GM23338 (cell line): ENCODE measurements at regions not wholly inside any gene's neighbourhood (a gene's known extent, or its start where the extent isn't known, plus 50 kb on each side); places are given as distances from the start of the nearest gene placed in this dataset.

Experiments used
- ATAC-seq: fragments of 200-7000 bp; cut with Tn5 transposase; 3 replicates; pipeline ENCODE4 v1.9.1; 2020
- DNase-seq: peaks from one replicate; pipeline ENCODE4 v3.0.0-alpha.2; 2015; ENCODE audit warnings: low spot score
- H2AFZ ChIP-seq: fragments of 200-600 bp; sonication (generic); 2 replicates; pipeline ENCODE4 v1.8.0; 2016; ENCODE audit warnings: antibody characterized with exemption, mild to moderate bottlenecking, moderate library complexity
- H3F3A ChIP-seq: fragments of 200-600 bp; sonication (generic); replicated peaks from 2 replicates; pipeline ENCODE4 v1.8.0; 2017; ENCODE audit warnings: antibody characterized with exemption, mixed run types, low read depth
- H3K27ac ChIP-seq: fragments of 200-600 bp; sonication (generic); 2 replicates; pipeline ENCODE4 v1.6.1; 2016; ENCODE audit warnings: low read depth
- H3K27me3 ChIP-seq: fragments of 200-600 bp; sonication (generic); 2 replicates; pipeline ENCODE4 v1.8.0; 2016; ENCODE audit warnings: mild to moderate bottlenecking, mixed run types, moderate library complexity; ENCODE audit not compliant: insufficient read depth
- H3K36me3 ChIP-seq: fragments of 200-600 bp; sonication (generic); 2 replicates; pipeline ENCODE4 v1.8.0; 2016; ENCODE audit warnings: mild to moderate bottlenecking; ENCODE audit not compliant: insufficient read depth
- H3K4me1 ChIP-seq: fragments of 200-600 bp; sonication (generic); 2 replicates; pipeline ENCODE4 v1.8.0; 2016; ENCODE audit warnings: mild to moderate bottlenecking, moderate library complexity; ENCODE audit not compliant: insufficient read depth
- H3K4me2 ChIP-seq: fragments of 200-600 bp; sonication (generic); 2 replicates; pipeline ENCODE4 v1.7.1; 2017; ENCODE audit warnings: mixed run types
- H3K4me3 ChIP-seq: fragments of 200-600 bp; sonication (generic); 2 replicates; pipeline ENCODE4 v1.6.1; 2016; ENCODE audit warnings: mixed run types
- H3K79me2 ChIP-seq: fragments of 200-600 bp; sonication (generic); replicated peaks from 2 replicates; pipeline ENCODE4 v1.8.0; 2017; ENCODE audit warnings: mild to moderate bottlenecking; ENCODE audit not compliant: insufficient read depth
- H3K9me2 ChIP-seq: fragments of 200-600 bp; sonication (generic); 2 replicates; pipeline ENCODE4 v1.8.0; 2017; ENCODE audit not compliant: insufficient read depth
- H4K20me1 ChIP-seq: fragments of 200-600 bp; sonication (generic); replicated peaks from 2 replicates; pipeline ENCODE4 v1.8.0; 2017; ENCODE audit warnings: mild to moderate bottlenecking; ENCODE audit not compliant: insufficient read depth
- H3K27ac Mint-ChIP-seq: 2 replicates; pipeline ENCODE4 v1.8.0; 2020; ENCODE audit warnings: inconsistent platforms, mild to moderate bottlenecking, moderate library complexity, mixed read lengths
- H3K27me3 Mint-ChIP-seq: 3 replicates; pipeline ENCODE4 v1.8.0; 2022; ENCODE audit warnings: low read depth, mild to moderate bottlenecking, moderate library complexity, mixed read lengths, inconsistent platforms; ENCODE audit not compliant: insufficient read depth, poor library complexity
- H3K36me3 Mint-ChIP-seq: 3 replicates; pipeline ENCODE4 v1.8.0; 2021; ENCODE audit warnings: low read depth, mild to moderate bottlenecking, inconsistent platforms, moderate library complexity, mixed read lengths
- H3K4me1 Mint-ChIP-seq: 3 replicates; pipeline ENCODE4 v1.8.0; 2020; ENCODE audit warnings: mild to moderate bottlenecking, inconsistent platforms, mixed read lengths
- H3K4me3 Mint-ChIP-seq: 3 replicates; pipeline ENCODE4 v1.8.0; 2021; ENCODE audit warnings: moderate library complexity, mild to moderate bottlenecking, inconsistent platforms, mixed read lengths
- H3K9me3 Mint-ChIP-seq: 3 replicates; pipeline ENCODE4 v1.8.0; 2020; ENCODE audit warnings: moderate library complexity, mild to moderate bottlenecking, inconsistent platforms, mixed read lengths
- CREB1 ChIP-seq: fragments of 250-450 bp; sonication (Bioruptor Pico); IDR thresholded peaks from 2 replicates; pipeline ENCODE4 v1.5.0; 2020; ENCODE audit warnings: low read depth, mild to moderate bottlenecking, moderate library complexity
- CTCF ChIP-seq, 2 experiments: fragments of 200-600 bp in 1 of 2; sonication (generic) in 1 of 2; conservative IDR thresholded peaks; 2 replicates each; pipeline versions ENCODE4 v1.5.1 to v1.6.1; 2016 to 2017; ENCODE audit warnings: antibody characterized with exemption in 2 of 2, low read depth in 2 of 2, mild to moderate bottlenecking in 2 of 2, moderate library complexity in 1 of 2
- ETS1 ChIP-seq: IDR thresholded peaks from 2 replicates; pipeline ENCODE4 v1.6.1; 2016; ENCODE audit warnings: antibody characterized with exemption
- EZH2 ChIP-seq: fragments of 200-600 bp; sonication (generic); IDR thresholded peaks from one replicate; pipeline ENCODE4 v1.8.0; 2017; ENCODE audit warnings: antibody characterized with exemption, mild to moderate bottlenecking, low read depth; ENCODE audit not compliant: unreplicated experiment
- EZH2phosphoT487 ChIP-seq: fragments of 200-600 bp; sonication (generic); IDR thresholded peaks from one replicate; pipeline ENCODE4 v1.8.1; 2018; ENCODE audit warnings: antibody characterized with exemption; ENCODE audit not compliant: unreplicated experiment
- JUNB ChIP-seq: IDR thresholded peaks from one replicate; pipeline ENCODE4 v1.6.1; 2016; ENCODE audit warnings: antibody characterized with exemption; ENCODE audit not compliant: unreplicated experiment
- NANOG ChIP-seq: IDR thresholded peaks from 2 replicates; pipeline ENCODE4 v1.6.1; 2016; ENCODE audit warnings: antibody characterized with exemption, borderline replicate concordance
- STAT1 ChIP-seq: IDR thresholded peaks from one replicate; pipeline ENCODE4 v1.6.1; 2016; ENCODE audit warnings: antibody characterized with exemption; ENCODE audit not compliant: unreplicated experiment
- ZNF114 ChIP-seq: fragments of 250-450 bp; sonication (Bioruptor Pico); IDR thresholded peaks from 2 replicates; pipeline ENCODE4 v1.5.0; 2020; ENCODE audit warnings: mild to moderate bottlenecking, moderate library complexity
- ZNF331 ChIP-seq: fragments of 250-450 bp; sonication (Bioruptor Pico); IDR thresholded peaks from 2 replicates; pipeline ENCODE4 v1.5.0; 2020; ENCODE audit warnings: low read depth, mild to moderate bottlenecking, moderate library complexity
- ZNF462 ChIP-seq: fragments of 250-450 bp; sonication (Bioruptor Pico); IDR thresholded peaks from 2 replicates; pipeline ENCODE4 v1.5.0; 2020; ENCODE audit warnings: mild to moderate bottlenecking, moderate library complexity

- no peak overlapping the region for H3K4me2 ChIP-seq
- peak overlapping the region; percentile 59; the same call in 1 of the 2 replicates for H3K27ac Mint-ChIP-seq
- no peaks in the 10 kb centered on the region for H3K36me3 Mint-ChIP-seq
Measured at GRCh38 chr20:24785141-24786110, 163.6 kb upstream of the CST7 start.

More at GRCh38 chr20:24785141-24786110, 163.6 kb upstream of the CST7 start:
- no peaks in the 10 kb centered on the region for H3K79me2 ChIP-seq
- Mint-ChIP-seq H3K4me1 (peaks cover 15% of the 10 kb centered on the region; the same call in 2 of the 3 replicates), H3K9me3 (peaks cover under 1% of the 10 kb centered on the region; the same call in 1 of the 3 replicates), H3K4me3 (no peak overlapping the region), H3K27me3 (peaks cover 6% of the 10 kb centered on the region)
- no peaks in the 10 kb centered on the region for H3K36me3 ChIP-seq
- no peaks in the 10 kb centered on the region for H4K20me1 ChIP-seq
- DNase-seq (no peak), ATAC-seq (no peak)
- no peak overlapping the region for H3K4me3 ChIP-seq
- no peaks in the 10 kb centered on the region for H3K27me3 ChIP-seq
- H3K9me2 ChIP-seq, result 0 out of 2 replicates have a peak, but pooled peaks cover 4% of the 10 kb centered on the region
- no peak for TF ChIP-seq ZNF114 (CRISPR knock-in tag)
- no peak for TF ChIP-seq JUNB
- no peak for TF ChIP-seq ZNF462 (CRISPR knock-in tag)
- no peak for TF ChIP-seq STAT1
- TF ChIP-seq ETS1, result no peak
- no peak for TF ChIP-seq EZH2
- no peak for TF ChIP-seq EZH2phosphoT487
- no peak for TF ChIP-seq CTCF (conservative IDR thresholded peaks at IDR 0.05; ENCODE audit: low read depth in 2 of 2)
- TF ChIP-seq CREB1 (CRISPR knock-in tag), result no peak
- no peak for TF ChIP-seq ZNF331 (CRISPR knock-in tag)
- no peak for TF ChIP-seq NANOG
- H3K4me1 ChIP-seq, result no peaks in the 10 kb centered on the region
- H3K27ac ChIP-seq, result no peak overlapping the region
- H3F3A ChIP-seq, result no peaks in the 10 kb centered on the region
- no peak overlapping the region for H2AFZ ChIP-seq
